HG02981 (cell line): ENCODE measurements at regions not wholly inside any gene's neighbourhood (a gene's known extent, or its start where the extent isn't known, plus 50 kb on each side); places are given as distances from the start of the nearest gene placed in this dataset.

Experiments
- ATAC-seq: cut with Tn5 transposase; IDR thresholded peaks from one replicate; pipeline ENCODE4 v1.9.1; 2021; ENCODE audit warnings: mild to moderate bottlenecking, moderate library complexity; ENCODE audit not compliant: unreplicated experiment

DNA sequence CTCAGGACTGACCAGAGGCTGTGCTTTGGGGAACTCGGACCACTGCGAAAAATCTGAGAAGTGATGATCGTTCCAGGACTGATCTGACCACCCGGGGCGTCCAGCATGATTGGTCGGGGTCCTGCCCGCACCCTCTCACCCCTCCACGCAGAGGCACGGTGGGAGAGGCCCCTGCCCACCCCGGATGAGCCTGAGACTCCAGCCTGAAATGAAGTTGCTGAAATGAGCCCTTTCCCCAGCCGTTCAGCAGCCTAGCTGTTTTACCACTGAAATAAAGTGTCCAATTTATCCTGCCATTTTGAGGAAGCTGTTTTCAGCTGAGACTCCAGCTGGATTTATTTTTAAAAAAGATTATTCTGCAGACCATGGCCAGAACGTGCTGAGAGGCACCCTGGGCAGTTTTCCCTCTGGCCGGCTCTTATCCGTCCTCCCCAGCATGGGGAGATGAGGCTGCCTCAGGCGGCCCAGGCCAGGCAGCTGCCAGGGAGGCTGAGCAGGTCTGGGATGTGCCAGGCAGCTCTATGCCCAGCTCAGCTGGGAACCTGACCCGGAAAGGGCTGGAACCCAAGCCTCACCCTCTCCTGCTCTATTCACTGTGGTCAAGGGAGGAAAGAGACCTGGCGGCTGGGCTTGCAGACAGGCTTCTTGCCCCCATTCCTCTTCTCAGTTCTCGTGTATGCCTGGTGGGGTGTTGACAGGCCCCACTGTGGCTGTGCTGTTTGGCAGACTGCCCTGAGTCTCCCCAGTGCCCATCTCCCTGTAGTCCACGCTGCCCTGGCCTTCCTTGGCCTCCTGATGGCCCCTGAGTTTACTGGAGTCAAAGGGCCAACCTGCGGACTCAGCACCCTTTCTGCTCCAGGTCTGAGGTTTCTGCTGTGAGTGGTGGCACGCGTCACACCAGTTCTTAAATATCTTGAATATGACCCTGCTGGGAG is 161.0 kb upstream of the B3GAT1 start:
- no peak for ATAC-seq

DNA sequence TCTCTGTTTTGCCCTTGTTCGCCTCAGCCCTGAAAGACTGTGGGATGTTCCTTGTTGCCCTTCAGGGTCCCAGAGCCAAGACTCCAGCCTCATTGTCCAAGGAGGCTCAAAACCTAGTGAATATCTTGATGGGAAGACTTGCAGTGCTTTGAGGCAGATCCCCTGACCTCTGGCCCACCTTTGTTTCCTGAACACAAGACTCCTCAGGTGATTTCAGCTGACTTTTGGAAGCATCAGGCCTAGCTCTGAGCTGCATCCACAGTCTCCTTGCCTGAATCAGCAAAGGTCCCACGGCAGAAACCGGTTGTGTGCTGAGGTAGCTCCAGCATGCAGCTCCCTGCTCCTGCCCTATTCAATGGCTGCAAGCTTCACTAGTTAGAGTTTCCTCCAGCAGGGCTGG is 159.3 kb upstream of the B3GAT1 start:
- no peak for ATAC-seq

DNA sequence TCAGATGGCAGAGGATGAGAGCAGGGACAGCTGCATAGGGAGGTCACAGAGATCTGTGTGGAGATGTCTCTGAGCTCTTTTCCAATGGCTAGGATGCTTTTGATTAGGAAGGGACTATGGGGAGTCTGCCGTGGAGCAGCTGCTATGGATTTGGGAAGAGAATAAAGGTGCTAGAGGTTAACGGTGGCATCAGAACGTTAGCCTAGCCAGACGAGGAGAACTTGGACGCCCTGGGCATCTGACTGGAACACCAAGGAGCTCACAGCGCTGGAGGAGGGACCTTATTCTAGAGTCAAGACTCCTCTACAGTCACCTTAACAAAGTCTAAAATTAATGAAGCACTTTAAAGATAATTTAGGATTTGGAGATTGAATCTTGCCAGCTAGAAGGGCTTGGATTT is 157.2 kb upstream of the B3GAT1 start:
- ATAC-seq, result no peak

DNA sequence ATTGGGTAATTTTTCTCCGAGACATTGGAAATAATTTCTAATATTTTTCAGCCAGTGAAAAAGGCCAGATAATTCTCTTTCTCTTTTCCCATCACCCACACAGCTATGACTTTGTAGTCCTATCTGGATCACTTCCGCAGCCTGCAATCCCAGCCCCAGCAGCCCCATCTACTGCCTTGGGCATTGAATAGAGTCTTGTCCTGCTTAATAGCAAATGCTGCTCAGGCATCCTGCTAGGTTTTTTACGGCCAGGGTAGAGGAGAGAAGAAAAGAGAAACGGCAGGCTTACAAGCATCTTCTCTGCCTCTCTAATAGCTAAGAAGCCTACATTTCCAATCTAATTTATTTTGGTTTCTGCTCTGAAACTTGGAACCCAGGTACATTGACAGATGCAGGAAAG is 154.3 kb upstream of the B3GAT1 start:
- no peak for ATAC-seq

DNA sequence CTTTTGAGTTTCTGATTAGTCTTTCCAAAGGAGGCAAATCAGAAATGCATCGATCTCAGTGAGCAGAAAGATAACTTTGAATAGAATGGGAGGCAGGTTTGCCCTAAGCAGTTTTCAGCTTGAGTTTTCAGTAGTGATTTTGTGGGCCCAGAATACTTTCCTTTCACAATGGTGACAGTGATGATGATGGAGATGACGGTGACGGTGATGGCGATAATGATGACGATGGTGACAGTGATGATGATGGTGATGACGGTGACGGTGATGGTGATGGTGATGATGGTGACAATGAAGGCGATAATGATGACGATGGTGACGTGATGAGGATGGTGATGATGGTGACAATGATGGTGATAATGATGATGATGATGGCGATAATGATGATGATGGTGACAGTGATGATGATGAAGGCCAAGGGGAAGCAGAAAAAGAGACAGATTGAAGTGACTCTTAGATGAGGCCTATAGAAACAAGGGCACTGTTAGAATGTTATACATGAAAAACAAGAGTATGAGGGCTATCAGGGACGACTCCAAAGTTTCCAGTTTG is 153.4 kb upstream of the B3GAT1 start:
- no peak for ATAC-seq

DNA sequence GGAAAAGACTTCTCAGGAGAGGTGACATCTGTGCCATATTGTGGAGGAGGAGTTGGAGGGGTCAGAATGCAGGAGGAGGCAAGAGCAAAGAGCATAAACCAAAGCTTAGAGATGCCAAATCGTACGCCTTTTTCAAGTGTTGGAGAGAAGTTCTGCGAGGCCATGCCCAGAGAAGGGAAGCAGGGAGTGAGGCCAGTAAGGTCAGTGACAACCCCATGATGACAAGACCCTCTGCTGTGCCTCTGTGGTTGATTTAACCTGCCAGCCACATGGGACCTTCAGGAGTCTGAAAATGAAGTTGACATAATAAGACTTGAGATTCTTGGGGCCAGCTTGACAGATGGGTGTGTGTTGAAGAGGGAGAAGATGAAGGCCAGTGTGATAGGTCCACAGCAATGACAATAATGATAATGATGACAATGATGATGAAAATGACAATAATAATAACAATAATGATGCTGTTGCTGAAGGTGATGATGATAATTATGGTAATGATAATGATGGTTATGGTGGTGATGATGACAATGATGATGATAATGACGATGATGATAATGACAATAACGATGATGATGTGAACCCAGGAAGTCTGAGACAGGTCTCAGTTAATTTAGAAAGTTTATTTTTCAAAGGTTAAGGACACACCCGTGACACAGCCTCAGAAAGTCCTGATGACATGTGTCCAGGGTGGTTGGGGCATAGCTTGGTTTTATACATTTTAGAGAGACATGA is 152.6 kb upstream of the B3GAT1 start:
- ATAC-seq, result no peak

DNA sequence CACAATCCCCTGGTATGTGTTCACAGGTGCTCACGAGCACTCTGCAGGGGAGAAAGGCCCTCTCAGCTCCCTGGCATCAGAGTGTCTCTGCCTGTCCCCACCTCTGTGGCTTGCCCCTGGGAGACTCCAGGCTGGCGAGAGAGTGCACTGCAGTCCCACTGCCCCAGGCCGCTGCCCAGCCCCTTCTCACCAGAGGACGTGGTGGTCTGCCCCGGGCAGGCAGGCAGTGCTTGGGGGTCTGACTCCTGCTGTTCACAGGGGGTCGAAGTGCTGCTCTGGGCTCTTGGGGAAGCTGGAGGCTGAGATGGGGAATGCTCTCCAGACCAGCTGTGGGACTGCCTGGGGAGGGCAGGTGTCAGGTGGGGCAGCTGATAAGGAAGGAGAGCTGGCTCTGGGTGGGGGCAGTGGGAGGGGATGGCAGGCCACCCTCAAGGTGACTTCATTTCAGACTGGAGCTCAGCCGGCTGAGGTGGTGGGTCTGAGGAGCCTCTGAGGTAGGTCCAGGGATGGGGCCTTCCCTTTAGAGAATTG is 151.0 kb upstream of the B3GAT1 start:
- no peak for ATAC-seq

DNA sequence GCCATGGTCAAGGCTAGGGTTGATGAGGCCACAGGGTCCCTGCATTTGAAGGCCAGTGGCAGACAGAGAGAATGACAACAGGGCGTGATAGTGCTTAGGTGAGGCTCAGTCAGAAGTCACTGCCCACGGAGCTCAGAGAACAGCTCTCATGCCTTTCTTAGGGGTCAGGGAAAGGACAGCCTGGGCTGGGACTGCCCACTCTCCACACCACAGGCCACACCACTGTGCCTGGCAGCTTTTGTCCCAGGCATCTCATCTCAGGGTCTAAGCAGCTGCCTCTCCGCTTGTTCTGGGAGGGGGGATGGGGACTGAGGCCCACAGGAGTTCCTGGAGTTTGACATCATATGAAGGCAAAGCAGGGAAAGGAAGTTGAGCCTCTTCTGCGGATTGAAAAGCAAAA is 150.2 kb upstream of the B3GAT1 start:
- ATAC-seq, result no peak

DNA sequence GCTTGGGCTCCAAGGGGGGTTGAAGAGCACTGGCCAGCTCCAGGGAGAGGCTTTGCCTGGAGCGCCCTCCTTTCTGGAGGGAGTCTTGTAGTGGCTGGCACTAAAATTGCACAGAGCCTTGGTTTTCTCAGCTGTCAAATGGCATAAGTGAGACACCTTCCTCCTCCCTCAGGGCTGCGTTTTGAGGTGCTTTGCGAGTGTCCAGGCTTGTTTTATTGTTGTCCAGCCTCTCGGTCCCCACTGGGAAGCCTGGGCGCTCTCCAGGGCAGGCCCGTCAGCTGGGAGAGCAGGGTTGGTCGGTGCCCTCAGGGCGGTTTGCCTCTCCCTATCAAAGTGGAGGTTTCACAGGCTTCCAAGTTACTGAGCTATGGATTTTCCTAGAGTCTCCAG is 149.3 kb upstream of the B3GAT1 start:
- no peak for ATAC-seq

DNA sequence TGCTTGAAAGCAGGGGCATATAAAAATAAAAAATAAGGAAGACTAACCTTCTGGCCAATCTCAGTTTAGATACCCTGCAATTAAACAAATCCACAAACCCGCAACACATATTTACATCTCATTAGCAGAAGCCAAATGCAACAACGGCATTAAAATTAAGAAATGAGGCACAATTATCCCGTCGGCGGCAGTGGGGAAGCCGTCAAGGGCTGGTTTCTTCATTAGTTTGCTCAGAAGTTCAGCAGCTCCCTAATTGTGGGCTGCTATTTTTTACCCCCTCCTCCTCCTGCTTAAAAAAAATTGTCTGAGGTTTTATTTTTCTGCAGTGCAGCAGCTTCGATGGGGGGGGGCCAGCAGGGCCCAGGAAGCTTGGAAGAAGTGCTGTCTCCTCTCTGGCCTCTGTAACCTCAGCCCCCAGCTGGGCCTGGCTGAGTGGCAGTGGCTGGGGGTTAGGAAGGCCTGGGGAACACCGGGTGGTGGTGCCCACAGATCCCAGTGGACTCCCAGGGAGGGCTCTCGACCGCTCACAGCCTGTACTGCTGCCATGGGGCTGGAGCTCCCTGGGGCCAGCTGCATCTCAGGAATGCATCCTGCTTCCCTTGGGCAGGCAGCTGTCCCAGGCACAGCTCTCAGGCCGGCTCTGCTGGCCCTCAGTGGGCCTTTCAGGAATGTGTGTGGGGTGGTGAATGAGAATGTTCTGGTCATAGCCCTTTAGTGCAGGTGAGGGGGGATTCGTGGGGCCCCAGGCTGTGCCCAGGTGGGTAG is 148.7 kb upstream of the B3GAT1 start:
- no peak for ATAC-seq

DNA sequence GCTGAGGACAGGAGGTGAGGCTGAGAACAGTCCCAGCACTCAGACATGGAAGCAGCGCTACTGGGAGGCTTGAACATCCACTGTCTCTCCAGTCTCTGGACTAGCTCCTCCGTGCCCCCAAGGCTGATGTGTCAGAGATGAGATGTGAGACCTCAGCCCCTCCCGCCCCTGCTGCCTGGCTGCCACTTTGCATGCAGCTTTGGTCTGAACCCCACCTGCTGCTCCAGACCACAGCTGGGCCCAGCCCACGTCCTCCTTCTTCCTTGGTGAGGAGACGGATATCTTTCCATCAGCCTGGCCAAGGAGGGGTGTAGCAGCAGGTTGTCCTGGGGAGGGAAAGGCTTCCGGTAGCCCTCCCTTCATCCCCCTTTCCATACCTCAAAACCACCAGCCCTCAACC is 148.0 kb upstream of the B3GAT1 start:
- no peak for ATAC-seq

DNA sequence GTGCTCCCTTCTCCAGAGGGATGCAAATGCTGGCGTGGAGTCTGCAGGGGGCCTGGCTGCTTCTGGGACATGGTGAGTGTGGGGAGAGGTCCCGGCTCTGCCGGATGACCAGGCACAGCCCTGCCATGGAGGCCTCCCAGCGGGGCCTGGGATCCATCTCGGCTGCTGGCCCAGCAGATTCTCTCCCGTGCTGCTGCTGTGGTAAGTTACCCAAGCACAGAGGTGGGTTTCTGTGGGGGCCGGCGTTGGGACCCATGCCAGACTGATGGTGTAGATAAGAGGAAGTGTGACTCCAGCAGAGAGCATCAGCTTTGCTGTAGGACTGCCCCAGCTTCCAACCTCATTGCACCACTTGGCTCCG is 147.5 kb upstream of the B3GAT1 start:
- no peak for ATAC-seq

DNA sequence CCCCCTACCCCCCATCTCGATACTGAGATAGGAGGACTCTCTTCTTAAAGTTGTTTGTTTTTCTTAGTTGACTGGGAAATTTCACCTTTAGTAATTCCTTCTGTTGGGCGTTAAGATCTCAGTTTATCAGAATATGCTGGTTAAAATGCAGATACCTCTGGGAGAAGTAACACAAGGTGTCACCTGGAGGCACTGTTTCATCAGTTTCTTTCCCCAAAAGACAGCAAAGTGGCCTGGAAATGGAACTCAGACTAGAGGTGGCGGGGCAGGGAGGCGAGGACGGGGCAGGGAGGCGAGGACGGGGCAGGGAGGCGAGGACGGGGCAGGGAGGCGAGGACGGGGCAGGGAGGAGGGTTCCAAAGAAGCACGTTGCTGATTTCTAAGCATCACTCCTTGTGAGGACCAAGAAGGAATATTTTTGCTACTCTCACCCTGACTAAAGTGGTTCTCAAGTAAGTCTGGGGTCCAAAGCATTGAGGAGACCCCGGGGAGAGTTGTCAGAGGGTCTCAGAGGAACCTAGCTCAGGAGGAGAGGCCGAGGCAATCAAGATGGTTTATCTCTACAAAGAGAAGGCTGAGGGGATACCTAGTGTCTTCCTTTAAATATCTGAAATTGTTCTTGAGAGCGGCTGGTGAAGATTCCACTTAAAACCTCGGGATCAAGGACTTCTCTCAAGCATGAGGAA is 147.0 kb upstream of the B3GAT1 start:
- no peak for ATAC-seq

DNA sequence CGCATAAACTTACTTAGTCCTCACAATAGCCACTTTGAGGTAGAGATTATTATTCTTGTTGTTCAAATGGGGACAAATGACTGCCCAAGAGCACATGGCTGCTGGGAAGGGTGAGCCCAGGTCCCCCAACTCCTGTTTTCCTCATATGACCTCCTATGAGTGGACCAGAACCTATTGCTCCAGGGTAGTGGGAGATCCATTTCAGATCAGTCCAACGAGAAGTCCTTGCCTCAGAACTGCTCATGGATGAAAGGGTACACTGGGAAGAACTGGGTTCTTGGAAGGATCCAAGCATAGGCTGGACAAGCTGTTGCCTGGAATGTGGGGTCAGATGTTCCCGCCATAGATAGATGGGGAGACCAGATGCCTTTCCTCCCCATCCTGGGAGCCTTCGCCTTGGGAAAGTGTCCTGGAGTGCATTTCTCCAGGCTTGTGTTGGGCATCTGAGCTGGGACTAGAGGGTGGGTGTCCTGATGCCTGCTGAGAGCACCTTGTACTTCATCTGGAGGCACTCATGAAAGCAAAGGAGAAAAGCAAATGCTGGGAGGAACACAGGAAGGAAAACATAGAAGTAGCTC is 146.3 kb upstream of the B3GAT1 start:
- no peak for ATAC-seq

DNA sequence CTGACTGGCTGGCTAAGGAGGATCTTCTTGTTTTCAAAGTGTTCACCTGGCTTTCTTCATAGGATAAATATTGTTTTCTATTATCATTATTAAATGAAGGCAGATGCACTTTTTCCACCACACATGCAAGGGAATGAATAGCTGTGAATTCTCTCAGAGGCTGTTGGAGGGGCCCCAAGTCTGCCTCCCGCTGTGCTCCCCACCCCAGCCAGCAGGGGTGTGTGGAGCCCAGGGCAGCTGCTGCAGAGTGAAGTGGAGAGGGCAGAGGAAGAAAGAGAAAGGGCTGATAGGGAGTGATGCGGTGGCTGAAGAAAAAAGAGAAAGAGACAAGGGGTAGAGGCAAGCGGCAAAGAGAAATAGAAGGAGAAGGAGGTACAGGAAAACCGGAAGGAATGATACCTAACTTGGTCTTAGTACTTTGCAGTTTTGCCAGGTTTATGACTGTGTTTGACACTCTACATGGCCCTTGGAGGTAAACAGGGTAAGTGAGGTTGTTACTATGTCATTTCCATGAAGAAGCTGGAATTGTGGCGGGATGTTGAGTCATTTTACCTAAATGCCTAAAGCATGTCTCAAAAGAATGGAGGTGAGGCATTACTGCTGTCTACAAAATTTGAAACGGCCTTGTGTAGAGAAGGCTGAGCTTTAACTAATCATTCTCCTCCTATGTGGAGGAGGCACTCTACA is 145.7 kb upstream of the B3GAT1 start:
- no peak for ATAC-seq

DNA sequence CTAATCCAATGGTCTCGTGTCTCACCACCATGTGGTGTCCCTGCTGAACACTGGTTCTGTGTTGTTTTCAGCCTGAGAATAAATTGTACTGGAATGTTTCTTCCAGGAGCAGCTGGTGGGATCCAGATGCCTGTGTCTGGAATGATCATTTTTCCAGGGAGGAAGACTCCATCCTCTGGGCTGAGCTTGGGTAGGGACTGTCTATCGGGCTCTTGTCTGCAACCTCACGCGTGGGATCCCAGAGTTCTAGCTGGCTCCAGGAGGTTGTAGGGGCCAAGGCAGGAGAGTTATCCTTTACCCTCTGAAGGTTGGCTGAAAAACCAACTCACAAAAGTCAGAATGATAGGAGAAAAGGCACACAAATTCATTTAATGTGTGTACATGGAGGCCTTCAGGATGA is 144.1 kb upstream of the B3GAT1 start:
- no peak for ATAC-seq

DNA sequence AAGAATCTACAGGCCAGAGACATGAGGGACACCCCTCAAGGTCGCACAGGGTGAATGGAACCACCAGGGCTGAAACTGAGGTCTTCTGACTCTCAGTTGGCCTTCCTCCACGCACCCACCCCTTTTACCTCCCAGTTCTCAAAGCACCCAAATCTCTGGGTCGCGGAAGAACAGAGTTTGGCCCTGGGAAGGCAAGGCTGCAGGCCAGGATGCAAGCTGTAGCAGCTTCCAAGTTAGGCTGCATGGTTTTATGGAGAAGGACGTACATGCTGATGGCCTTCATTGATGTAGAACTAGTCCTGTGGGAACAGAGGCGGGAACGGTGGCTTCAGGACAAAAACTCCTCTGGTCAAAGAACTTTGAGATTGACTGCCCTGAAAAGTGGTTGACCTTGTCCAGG is 143.5 kb upstream of the B3GAT1 start:
- no peak for ATAC-seq

DNA sequence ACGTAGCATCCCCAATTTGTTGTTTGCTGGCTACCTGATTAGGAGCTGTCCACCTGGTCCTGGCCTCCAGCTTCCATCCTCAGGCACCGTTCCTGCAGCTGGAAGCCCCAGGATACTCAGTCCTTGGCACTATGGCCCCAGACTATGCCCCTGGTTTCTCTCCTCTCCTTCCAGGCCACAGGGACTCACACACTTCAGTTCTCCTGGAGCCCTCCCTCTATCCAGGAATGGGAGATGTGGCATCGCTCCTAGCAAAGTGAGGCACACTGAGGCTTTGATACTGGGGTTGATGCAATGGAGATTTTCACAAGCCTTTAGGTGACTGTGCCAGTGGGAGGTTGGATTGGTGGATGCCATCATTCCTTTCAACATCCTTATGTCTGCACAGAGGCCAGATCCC is 142.8 kb upstream of the B3GAT1 start:
- ATAC-seq, result no peak

DNA sequence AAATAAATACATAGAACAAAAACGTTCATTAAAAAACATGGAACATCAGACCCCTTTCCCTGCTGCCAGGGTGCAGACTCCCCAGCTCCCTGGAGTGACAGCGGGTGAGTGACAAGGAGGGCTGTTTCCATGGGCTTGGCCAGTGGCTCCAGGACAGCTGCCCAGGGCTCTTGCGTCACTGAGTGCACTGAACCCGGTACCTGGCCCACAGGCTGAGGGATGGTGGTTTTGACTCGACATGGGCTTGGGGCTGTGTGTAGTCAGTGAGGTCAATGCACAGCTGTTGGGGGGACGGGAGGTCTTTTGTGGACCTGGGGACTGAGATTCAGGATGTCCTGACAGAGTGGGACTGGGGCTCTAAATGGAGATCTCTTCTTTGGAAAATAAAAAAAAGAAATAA is 142.1 kb upstream of the B3GAT1 start:
- ATAC-seq, result no peak

DNA sequence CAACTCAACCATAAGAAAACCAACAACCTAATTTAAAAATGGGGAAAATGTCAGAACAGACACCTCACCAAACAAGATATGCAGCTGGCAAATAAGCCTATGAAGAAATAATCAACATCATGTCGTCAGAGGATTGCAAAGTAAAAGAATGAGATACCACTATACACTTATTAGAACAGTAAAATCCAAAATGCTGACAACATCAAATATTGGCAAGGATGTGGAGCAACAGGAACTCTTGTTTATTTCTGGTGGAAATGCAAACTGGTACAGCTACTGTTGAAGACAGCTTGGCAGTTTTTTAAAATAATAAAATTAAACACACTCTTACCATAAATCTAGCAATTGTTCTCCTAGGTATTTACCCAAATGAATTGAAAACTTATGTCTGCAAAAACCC is 140.7 kb upstream of the B3GAT1 start:
- ATAC-seq, result no peak
